Esophagus squamous epithelium (tissue), 4 donors: ENCODE measurements at regions not wholly inside any gene's neighbourhood (a gene's known extent, or its start where the extent isn't known, plus 50 kb on each side); places are given as distances from the start of the nearest gene placed in this dataset.

Source experiments
- POLR2A ChIP-seq, 4 donors: fragments of 450-650 bp; IDR thresholded peaks; one replicate each; pipeline ENCODE4 v1.6.1; 2017; ENCODE audit warnings: antibody characterized with exemption in 4 of 4, mild to moderate bottlenecking in 4 of 4, moderate library complexity in 3 of 4
- TF ChIP-seq, protein P1 (sequence below), 6 experiments: fragments of 450-650 bp in 4 of 6; fragments of 200-600 bp in 2 of 6; sonication (generic) in 2 of 6; IDR thresholded peaks; one replicate each; pipeline ENCODE4 v1.5.1; 2016 to 2019; ENCODE audit warnings: antibody characterized with exemption in 6 of 6, mild to moderate bottlenecking in 4 of 6, moderate library complexity in 4 of 6

DNA sequence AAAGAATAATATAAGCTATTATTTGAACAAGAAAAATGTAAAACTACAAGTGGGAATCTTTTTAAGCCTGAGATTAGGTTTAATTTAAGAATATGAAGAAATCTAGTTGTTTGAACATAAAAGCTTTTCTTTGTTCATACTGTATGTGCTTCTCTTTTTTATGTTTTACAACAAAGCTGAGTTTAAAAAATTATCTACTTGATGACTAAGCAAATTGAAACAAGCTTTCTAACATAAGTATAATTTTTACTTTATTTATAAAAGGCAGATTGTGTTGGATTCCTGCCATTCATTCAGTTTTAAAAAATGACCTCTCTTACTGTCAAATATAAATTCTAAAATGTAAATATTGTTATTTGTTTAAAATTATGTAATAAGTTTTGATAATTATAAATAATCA lies 958.2 kb downstream of the DNAJB9 start:
- TF ChIP-seq, protein P1, sequence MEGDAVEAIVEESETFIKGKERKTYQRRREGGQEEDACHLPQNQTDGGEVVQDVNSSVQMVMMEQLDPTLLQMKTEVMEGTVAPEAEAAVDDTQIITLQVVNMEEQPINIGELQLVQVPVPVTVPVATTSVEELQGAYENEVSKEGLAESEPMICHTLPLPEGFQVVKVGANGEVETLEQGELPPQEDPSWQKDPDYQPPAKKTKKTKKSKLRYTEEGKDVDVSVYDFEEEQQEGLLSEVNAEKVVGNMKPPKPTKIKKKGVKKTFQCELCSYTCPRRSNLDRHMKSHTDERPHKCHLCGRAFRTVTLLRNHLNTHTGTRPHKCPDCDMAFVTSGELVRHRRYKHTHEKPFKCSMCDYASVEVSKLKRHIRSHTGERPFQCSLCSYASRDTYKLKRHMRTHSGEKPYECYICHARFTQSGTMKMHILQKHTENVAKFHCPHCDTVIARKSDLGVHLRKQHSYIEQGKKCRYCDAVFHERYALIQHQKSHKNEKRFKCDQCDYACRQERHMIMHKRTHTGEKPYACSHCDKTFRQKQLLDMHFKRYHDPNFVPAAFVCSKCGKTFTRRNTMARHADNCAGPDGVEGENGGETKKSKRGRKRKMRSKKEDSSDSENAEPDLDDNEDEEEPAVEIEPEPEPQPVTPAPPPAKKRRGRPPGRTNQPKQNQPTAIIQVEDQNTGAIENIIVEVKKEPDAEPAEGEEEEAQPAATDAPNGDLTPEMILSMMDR (IDR thresholded peaks at IDR 0.05), result no peak
- no peak for TF ChIP-seq POLR2A (IDR thresholded peaks at IDR 0.05)
